HG02588 (cell line): ENCODE measurements at regions not wholly inside any gene's neighbourhood (a gene's known extent, or its start where the extent isn't known, plus 50 kb on each side); places are given as distances from the start of the nearest gene placed in this dataset.

Experiments used
- ATAC-seq: cut with Tn5 transposase; IDR thresholded peaks from one replicate; pipeline ENCODE4 v1.9.1; 2021; ENCODE audit warnings: mild to moderate bottlenecking, moderate library complexity; ENCODE audit not compliant: unreplicated experiment

- no peak for ATAC-seq
These were observed 1475.7 kb downstream of the EFNB2 start for GRCh38 chr13:105059786-105060185.

- no peak for ATAC-seq
These were observed 1476.9 kb downstream of the EFNB2 start for GRCh38 chr13:105058517-105058916.

- ATAC-seq = no peak
These were observed 1482.8 kb downstream of the EFNB2 start for GRCh38 chr13:105052711-105053110.

GRCh38 chr13:105050686-105051085 lies 1484.8 kb downstream of the EFNB2 start:
- no peak for ATAC-seq

- ATAC-seq = peak; percentile 93
These were observed 1486.8 kb downstream of the EFNB2 start for GRCh38 chr13:105048677-105049076.

- no peak for ATAC-seq
These were observed 1487.7 kb downstream of the EFNB2 start for GRCh38 chr13:105047676-105048295.

GRCh38 chr13:105037110-105037509 lies 1498.4 kb downstream of the EFNB2 start:
- ATAC-seq = no peak

- ATAC-seq = no peak
These were observed 1500.4 kb downstream of the EFNB2 start for GRCh38 chr13:105035092-105035491.

- ATAC-seq = no peak
These were observed 1501.5 kb downstream of the EFNB2 start for GRCh38 chr13:105033999-105034398.

GRCh38 chr13:105031306-105031705 lies 1504.2 kb downstream of the EFNB2 start:
- no peak for ATAC-seq

GRCh38 chr13:105030851-105031250 lies 1504.6 kb downstream of the EFNB2 start:
- ATAC-seq = no peak

- no peak for ATAC-seq
These were observed 1516.4 kb downstream of the EFNB2 start for GRCh38 chr13:105019073-105019472.

GRCh38 chr13:105016266-105016665 lies 1519.2 kb downstream of the EFNB2 start:
- no peak for ATAC-seq

GRCh38 chr13:105008604-105009003 lies 1526.9 kb downstream of the EFNB2 start:
- ATAC-seq = no peak

- no peak for ATAC-seq
These were observed 1528.2 kb downstream of the EFNB2 start for GRCh38 chr13:105007166-105007808.

- ATAC-seq = no peak
These were observed 1539.4 kb downstream of the EFNB2 start for GRCh38 chr13:104996022-104996421.

- no peak for ATAC-seq
These were observed 1541.8 kb downstream of the EFNB2 start for GRCh38 chr13:104993708-104994107.

GRCh38 chr13:104987621-104988020 lies 1547.8 kb downstream of the EFNB2 start:
- no peak for ATAC-seq

GRCh38 chr13:104984296-104984818 lies 1551.1 kb downstream of the EFNB2 start:
- ATAC-seq = peak; percentile 80

- ATAC-seq = no peak
These were observed 1551.9 kb downstream of the EFNB2 start for GRCh38 chr13:104983601-104984000.

- no peak for ATAC-seq
These were observed 1554.9 kb downstream of the EFNB2 start for GRCh38 chr13:104980586-104980985.

- ATAC-seq = no peak
These were observed 1556.0 kb downstream of the EFNB2 start for GRCh38 chr13:104979281-104980030.
